ENCODE measurements at regions not wholly inside any gene's neighbourhood (a gene's known extent, or its start where the extent isn't known, plus 50 kb on each side); places are given as distances from the start of the nearest gene placed in this dataset.

DNA sequence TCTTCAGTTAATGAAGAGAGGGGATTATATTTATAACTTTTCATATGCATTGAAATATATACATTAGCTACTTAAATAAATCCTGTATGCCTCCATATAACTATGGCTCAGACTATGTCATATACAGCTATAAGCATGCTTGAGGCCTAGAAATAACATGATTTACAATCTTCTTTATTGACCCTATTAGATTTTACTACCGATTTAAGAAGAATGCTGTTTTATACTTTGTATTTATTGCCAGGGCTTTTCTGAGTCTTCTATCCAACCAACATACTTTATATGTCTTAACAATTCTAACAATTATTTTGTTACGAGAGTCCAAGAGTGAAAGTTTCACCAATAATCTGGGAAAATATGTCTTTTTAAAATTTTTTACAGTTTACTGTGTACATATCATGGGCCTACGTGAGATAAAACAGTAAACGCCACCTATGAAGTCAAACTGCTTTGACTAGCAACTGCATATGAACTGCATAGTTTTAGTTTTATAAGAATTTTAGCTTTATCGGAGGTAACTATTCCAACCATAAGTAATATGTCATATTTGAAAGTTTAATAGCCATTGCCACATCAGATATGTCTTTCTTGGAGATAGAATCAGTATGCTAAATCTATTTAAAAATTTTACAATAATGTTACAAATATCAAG is 861.0 kb downstream of the USP25 start:
- H3K27ac ChIP-seq (ENCODE audit: low read depth in 1 of 2, low read length in 1 of 2): no peak overlapping the region
- WGBS, 2 donors: 90 to 92% methylated on average over 5 of the region's 5 CpGs
- H3K36me3 ChIP-seq (ENCODE audit: control insufficient read depth in 4 of 4, insufficient read depth in 4 of 4, low read length in 4 of 4): no peaks in the 10 kb centered on the region
- no peak for ATAC-seq (ENCODE audit: insufficient read depth, low FRiP score)
- TF ChIP-seq CTCF (IDR thresholded peaks at IDR 0.05; ENCODE audit: control extremely low read depth, extremely low read depth): no peak
- no peak overlapping the region for H3K9ac ChIP-seq (ENCODE audit: insufficient read depth in 1 of 2, low read length in 2 of 2)
- H3K27me3 ChIP-seq (ENCODE audit: control insufficient read depth in 3 of 3, insufficient read depth in 3 of 3, low read length in 2 of 3): no peaks in the 10 kb centered on the region
- no peak for DNase-seq
- peaks cover 0 to 24% (median 9%) of the 10 kb centered on the region in 5 donors for H3K4me1 ChIP-seq (ENCODE audit: control insufficient read depth in 5 of 5, insufficient read depth in 5 of 5, low read length in 5 of 5)
- no peaks in the 10 kb centered on the region for H3K9me3 ChIP-seq (ENCODE audit: control insufficient read depth in 4 of 4, insufficient read depth in 3 of 4, low read length in 3 of 4)
- H3K4me3 ChIP-seq: no peak overlapping the region

GRCh38 chr21:16592381-16592780 is 862.6 kb downstream of the USP25 start:
- DNase-seq (peak in 1 of 3 donors; percentile 43), ATAC-seq (ENCODE audit: insufficient read depth, low FRiP score) (no peak)
- 77 to 85% methylated on average over 5 of the region's 5 CpGs for WGBS, 2 donors
- Histone ChIP-seq H3K4me1 (ENCODE audit: control insufficient read depth in 5 of 5, insufficient read depth in 5 of 5, low read length in 5 of 5) (peaks cover 0 to 18% (median 4%) of the 10 kb centered on the region in 5 donors), H3K9me3 (ENCODE audit: control insufficient read depth in 4 of 4, insufficient read depth in 3 of 4, low read length in 3 of 4) (no peaks in the 10 kb centered on the region), H3K27me3 (ENCODE audit: control insufficient read depth in 3 of 3, insufficient read depth in 3 of 3, low read length in 2 of 3) (no peaks in the 10 kb centered on the region), H3K36me3 (ENCODE audit: control insufficient read depth in 4 of 4, insufficient read depth in 4 of 4, low read length in 4 of 4) (no peaks in the 10 kb centered on the region), H3K27ac (ENCODE audit: low read depth in 1 of 2, low read length in 1 of 2) (no peak overlapping the region), H3K4me3 (no peak overlapping the region), H3K9ac (ENCODE audit: insufficient read depth in 1 of 2, low read length in 2 of 2) (no peak overlapping the region)
- TF ChIP-seq CTCF (IDR thresholded peaks at IDR 0.05; ENCODE audit: control extremely low read depth, extremely low read depth): no peak

DNA sequence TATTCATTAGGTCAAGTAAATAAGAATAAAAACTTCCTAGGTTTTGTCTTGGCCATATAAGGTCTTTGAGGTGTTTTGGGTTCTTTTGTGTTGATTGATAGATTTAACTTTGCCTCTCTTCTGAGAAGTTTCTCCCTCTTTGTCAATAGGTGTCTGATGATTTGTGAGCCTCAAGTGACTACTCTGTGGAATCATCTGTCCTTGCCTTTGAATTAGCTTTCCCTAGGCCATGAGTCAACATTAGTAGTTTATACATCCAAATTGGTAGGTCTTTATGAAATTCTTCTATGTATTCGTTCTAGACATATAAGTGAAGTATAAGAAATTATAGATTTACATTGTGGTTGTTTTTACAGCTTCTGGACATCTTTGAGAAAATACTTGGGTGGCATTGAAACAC is 864.4 kb downstream of the USP25 start:
- Histone ChIP-seq H3K9ac (ENCODE audit: insufficient read depth in 1 of 2, low read length in 2 of 2) (no peak overlapping the region), H3K27me3 (ENCODE audit: control insufficient read depth in 3 of 3, insufficient read depth in 3 of 3, low read length in 2 of 3) (no peaks in the 10 kb centered on the region), H3K27ac (ENCODE audit: low read depth in 1 of 2, low read length in 1 of 2) (no peak overlapping the region), H3K36me3 (ENCODE audit: control insufficient read depth in 4 of 4, insufficient read depth in 4 of 4, low read length in 4 of 4) (no peaks in the 10 kb centered on the region), H3K4me1 (ENCODE audit: control insufficient read depth in 5 of 5, insufficient read depth in 5 of 5, low read length in 5 of 5) (peaks cover 0 to 6% (median 0%) of the 10 kb centered on the region in 5 donors), H3K4me3 (no peak overlapping the region), H3K9me3 (ENCODE audit: control insufficient read depth in 4 of 4, insufficient read depth in 3 of 4, low read length in 3 of 4) (no peaks in the 10 kb centered on the region)
- ATAC-seq (ENCODE audit: insufficient read depth, low FRiP score) (no peak), DNase-seq (no peak)
- 73 to 87% methylated on average over 1 of the region's 1 CpG for WGBS, 2 donors
- TF ChIP-seq CTCF (IDR thresholded peaks at IDR 0.05; ENCODE audit: control extremely low read depth, extremely low read depth): no peak

- no peaks in the 10 kb centered on the region for H3K27me3 ChIP-seq (ENCODE audit: control insufficient read depth in 3 of 3, insufficient read depth in 3 of 3, low read length in 2 of 3)
- WGBS, 2 donors: 91 to 96% methylated on average over 4 of the region's 4 CpGs
- ATAC-seq (ENCODE audit: insufficient read depth, low FRiP score): no peak
- no peaks in the 10 kb centered on the region for H3K36me3 ChIP-seq (ENCODE audit: control insufficient read depth in 4 of 4, insufficient read depth in 4 of 4, low read length in 4 of 4)
- peaks cover 0 to 6% (median 0%) of the 10 kb centered on the region in 5 donors for H3K4me1 ChIP-seq (ENCODE audit: control insufficient read depth in 5 of 5, insufficient read depth in 5 of 5, low read length in 5 of 5)
- H3K9me3 ChIP-seq (ENCODE audit: control insufficient read depth in 4 of 4, insufficient read depth in 3 of 4, low read length in 3 of 4): no peaks in the 10 kb centered on the region
- H3K27ac ChIP-seq (ENCODE audit: low read depth in 1 of 2, low read length in 1 of 2): no peak overlapping the region
- H3K9ac ChIP-seq (ENCODE audit: insufficient read depth in 1 of 2, low read length in 2 of 2): no peak overlapping the region
- DNase-seq: no peak
- H3K4me3 ChIP-seq: no peak overlapping the region
- TF ChIP-seq CTCF (IDR thresholded peaks at IDR 0.05; ENCODE audit: control extremely low read depth, extremely low read depth): no peak
These were observed 866.6 kb downstream of the USP25 start for GRCh38 chr21:16596369-16596768.

Measured in lung (tissue), 11 donors.